ENCODE measurements at regions not wholly inside any gene's neighbourhood (a gene's known extent, or its start where the extent isn't known, plus 50 kb on each side); places are given as distances from the start of the nearest gene placed in this dataset.

- peaks cover 8% of the 10 kb centered on the region for H3K4me1 ChIP-seq (ENCODE audit: control insufficient read depth, insufficient read depth, low read length, poor library complexity, severe bottlenecking)
- WGBS, 2 experiments (ENCODE audit: insufficient coverage in 2 of 2): 71 to 82% methylated on average over 9 of the region's 11 CpGs
- no peaks in the 10 kb centered on the region for H3K36me3 ChIP-seq (ENCODE audit: control insufficient read depth, insufficient read depth, low read length)
- no peaks in the 10 kb centered on the region for H3K9me3 ChIP-seq (ENCODE audit: control insufficient read depth, low read length)
- no peak overlapping the region for H3K4me3 ChIP-seq (ENCODE audit: extremely low read depth, insufficient read depth, low read length, poor library complexity, severe bottlenecking)
- no peak overlapping the region for H3K27ac ChIP-seq (ENCODE audit: low read depth, low read length, severe bottlenecking)
Observed at GRCh38 chr2:129717560-129718130, 261.8 kb upstream of the RAB6C start.

- H3K36me3 ChIP-seq (ENCODE audit: control insufficient read depth, insufficient read depth, low read length): no peaks in the 10 kb centered on the region
- no peak overlapping the region for H3K27ac ChIP-seq (ENCODE audit: low read depth, low read length, severe bottlenecking)
- H3K9me3 ChIP-seq (ENCODE audit: control insufficient read depth, low read length): no peaks in the 10 kb centered on the region
- H3K4me3 ChIP-seq (ENCODE audit: extremely low read depth, insufficient read depth, low read length, poor library complexity, severe bottlenecking): no peak overlapping the region
- WGBS, 2 experiments (ENCODE audit: insufficient coverage in 2 of 2): no CpG with 5 or more reads among the region's 3 CpGs
- H3K4me1 ChIP-seq (ENCODE audit: control insufficient read depth, insufficient read depth, low read length, poor library complexity, severe bottlenecking): peaks cover 8% of the 10 kb centered on the region
Observed at GRCh38 chr2:129719335-129719734, 260.1 kb upstream of the RAB6C start.

DNA sequence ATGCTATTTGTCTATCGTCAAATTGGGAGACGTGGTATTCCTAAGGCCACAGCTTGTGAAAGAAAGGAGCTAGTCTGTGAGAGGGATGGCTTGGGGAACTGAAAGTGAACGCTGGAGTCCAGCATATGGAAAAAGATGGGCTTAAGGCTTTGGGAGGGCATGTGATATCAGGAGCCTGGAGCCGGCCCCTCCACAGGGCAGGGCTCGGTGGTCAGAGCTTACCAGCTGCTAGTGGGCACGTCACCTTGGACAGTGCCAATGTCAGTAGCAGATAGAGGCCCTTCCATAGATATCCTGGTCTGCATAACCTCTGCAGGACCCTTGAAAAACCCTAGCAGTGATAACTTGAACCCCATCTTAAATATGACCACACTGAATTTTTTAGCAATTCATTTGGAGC is 259.1 kb upstream of the RAB6C start:
- Histone ChIP-seq H3K27ac (ENCODE audit: low read depth, low read length, severe bottlenecking) (no peak overlapping the region), H3K36me3 (ENCODE audit: control insufficient read depth, insufficient read depth, low read length) (no peaks in the 10 kb centered on the region), H3K4me1 (ENCODE audit: control insufficient read depth, insufficient read depth, low read length, poor library complexity, severe bottlenecking) (peaks cover 8% of the 10 kb centered on the region), H3K4me3 (ENCODE audit: extremely low read depth, insufficient read depth, low read length, poor library complexity, severe bottlenecking) (no peak overlapping the region), H3K9me3 (ENCODE audit: control insufficient read depth, low read length) (no peaks in the 10 kb centered on the region)
- WGBS, 2 experiments (ENCODE audit: insufficient coverage in 2 of 2): 95 to 100% methylated on average over 3 to 6 of the region's 6 CpGs

GRCh38 chr2:129720761-129721160 is 258.7 kb upstream of the RAB6C start:
- no peaks in the 10 kb centered on the region for H3K9me3 ChIP-seq (ENCODE audit: control insufficient read depth, low read length)
- H3K27ac ChIP-seq (ENCODE audit: low read depth, low read length, severe bottlenecking): no peak overlapping the region
- H3K4me1 ChIP-seq (ENCODE audit: control insufficient read depth, insufficient read depth, low read length, poor library complexity, severe bottlenecking): peaks cover 8% of the 10 kb centered on the region
- no peaks in the 10 kb centered on the region for H3K36me3 ChIP-seq (ENCODE audit: control insufficient read depth, insufficient read depth, low read length)
- WGBS, 2 experiments (ENCODE audit: insufficient coverage in 2 of 2): 96 to 97% methylated on average over 4 of the region's 6 CpGs
- no peak overlapping the region for H3K4me3 ChIP-seq (ENCODE audit: extremely low read depth, insufficient read depth, low read length, poor library complexity, severe bottlenecking)

DNA sequence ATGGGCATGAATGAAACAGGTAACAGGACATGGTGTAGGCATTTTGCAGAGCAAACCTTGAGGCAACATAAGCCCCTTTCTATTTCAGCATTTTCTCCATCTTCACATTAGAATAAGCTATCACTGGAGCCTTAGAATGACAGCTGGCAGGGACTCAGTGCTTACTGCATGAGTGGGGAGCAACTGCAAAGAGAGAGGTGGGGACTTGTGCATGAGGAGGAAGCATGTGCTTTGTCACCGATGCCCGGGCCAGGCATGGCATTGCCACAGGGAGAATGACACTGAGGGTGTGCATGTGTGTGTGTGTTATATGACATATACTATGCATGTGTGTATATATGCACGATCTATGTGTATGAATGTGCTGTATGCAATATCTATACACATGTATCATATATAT is 258.2 kb upstream of the RAB6C start:
- H3K4me3 ChIP-seq (ENCODE audit: extremely low read depth, insufficient read depth, low read length, poor library complexity, severe bottlenecking): no peak overlapping the region
- no peaks in the 10 kb centered on the region for H3K36me3 ChIP-seq (ENCODE audit: control insufficient read depth, insufficient read depth, low read length)
- H3K4me1 ChIP-seq (ENCODE audit: control insufficient read depth, insufficient read depth, low read length, poor library complexity, severe bottlenecking): peaks cover 8% of the 10 kb centered on the region
- no peak overlapping the region for H3K27ac ChIP-seq (ENCODE audit: low read depth, low read length, severe bottlenecking)
- WGBS, 2 experiments (ENCODE audit: insufficient coverage in 2 of 2): 92 to 94% methylated on average over 2 of the region's 3 CpGs
- no peaks in the 10 kb centered on the region for H3K9me3 ChIP-seq (ENCODE audit: control insufficient read depth, low read length)

DNA sequence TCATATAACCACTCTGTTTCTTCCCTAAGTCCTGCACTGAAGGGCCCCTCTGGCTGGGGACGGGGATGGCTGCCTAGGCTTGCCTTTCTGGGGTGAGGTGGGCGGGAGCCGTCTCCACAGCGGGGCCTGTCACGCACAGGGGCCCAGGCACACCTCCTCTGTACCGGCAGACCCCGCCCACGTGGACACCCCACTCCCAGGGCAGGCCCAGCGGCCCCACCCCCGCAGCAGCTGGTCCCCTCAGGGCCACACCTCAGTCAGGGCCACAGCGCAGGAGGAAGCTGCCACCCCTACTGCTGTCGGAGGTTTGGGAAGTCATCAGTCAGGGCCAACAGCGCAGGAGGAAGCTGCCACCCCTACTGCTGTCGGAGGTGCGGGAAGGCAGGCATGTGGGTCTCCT is 257.6 kb upstream of the RAB6C start:
- H3K27ac ChIP-seq (ENCODE audit: low read depth, low read length, severe bottlenecking): no peak overlapping the region
- 86 to 89% methylated on average over 8 to 15 of the region's 15 CpGs for WGBS, 2 experiments (ENCODE audit: insufficient coverage in 2 of 2)
- H3K36me3 ChIP-seq (ENCODE audit: control insufficient read depth, insufficient read depth, low read length): no peaks in the 10 kb centered on the region
- no peak overlapping the region for H3K4me3 ChIP-seq (ENCODE audit: extremely low read depth, insufficient read depth, low read length, poor library complexity, severe bottlenecking)
- H3K4me1 ChIP-seq (ENCODE audit: control insufficient read depth, insufficient read depth, low read length, poor library complexity, severe bottlenecking): peaks cover 8% of the 10 kb centered on the region
- no peaks in the 10 kb centered on the region for H3K9me3 ChIP-seq (ENCODE audit: control insufficient read depth, low read length)

GRCh38 chr2:129722306-129723019 is 257.0 kb upstream of the RAB6C start:
- 69 to 77% methylated on average over 11 to 14 of the region's 20 CpGs for WGBS, 2 experiments (ENCODE audit: insufficient coverage in 2 of 2)
- Histone ChIP-seq H3K4me1 (ENCODE audit: control insufficient read depth, insufficient read depth, low read length, poor library complexity, severe bottlenecking) (peaks cover 8% of the 10 kb centered on the region), H3K9me3 (ENCODE audit: control insufficient read depth, low read length) (no peaks in the 10 kb centered on the region), H3K27ac (ENCODE audit: low read depth, low read length, severe bottlenecking) (no peak overlapping the region), H3K36me3 (ENCODE audit: control insufficient read depth, insufficient read depth, low read length) (no peaks in the 10 kb centered on the region), H3K4me3 (ENCODE audit: extremely low read depth, insufficient read depth, low read length, poor library complexity, severe bottlenecking) (no peak overlapping the region)

DNA sequence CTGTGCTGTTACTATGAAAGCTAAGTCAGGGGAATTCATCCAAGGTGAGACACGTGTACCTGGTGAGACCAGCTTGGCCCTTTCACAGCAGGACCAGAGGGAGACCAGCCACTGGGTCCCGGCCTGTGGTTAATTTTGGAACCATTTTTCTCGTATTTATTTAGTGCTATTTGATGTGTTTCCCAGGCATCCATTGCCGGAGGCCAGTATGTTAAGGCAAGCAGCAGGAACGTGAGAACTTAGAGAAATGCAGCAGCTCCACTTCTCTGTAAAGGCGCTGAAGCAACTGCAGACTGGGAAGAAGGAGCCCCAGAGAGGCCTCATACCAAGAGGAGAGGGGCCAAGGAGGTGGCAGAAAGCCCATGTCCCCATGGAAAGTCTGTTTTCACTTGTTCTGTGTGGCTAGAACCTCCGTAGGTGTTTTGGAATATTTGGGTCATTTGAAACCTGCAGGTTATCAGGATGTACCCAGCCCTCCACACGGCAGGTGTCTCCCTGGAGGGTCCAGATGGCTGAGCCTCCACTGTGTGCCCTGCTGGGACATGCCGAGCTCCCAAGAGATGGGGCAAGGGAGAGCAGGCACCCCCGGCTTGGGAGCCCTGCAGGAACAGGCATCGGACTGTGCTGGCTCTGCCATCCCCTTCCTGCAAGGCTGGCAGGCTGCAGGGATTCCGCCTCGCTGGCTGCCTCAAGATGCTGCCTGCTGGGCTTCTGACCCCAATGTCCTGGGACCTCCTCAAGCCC is 256.0 kb upstream of the RAB6C start:
- Histone ChIP-seq H3K36me3 (ENCODE audit: control insufficient read depth, insufficient read depth, low read length) (no peaks in the 10 kb centered on the region), H3K4me1 (ENCODE audit: control insufficient read depth, insufficient read depth, low read length, poor library complexity, severe bottlenecking) (peaks cover 8% of the 10 kb centered on the region), H3K27ac (ENCODE audit: low read depth, low read length, severe bottlenecking) (no peak overlapping the region), H3K4me3 (ENCODE audit: extremely low read depth, insufficient read depth, low read length, poor library complexity, severe bottlenecking) (no peak overlapping the region), H3K9me3 (ENCODE audit: control insufficient read depth, low read length) (no peaks in the 10 kb centered on the region)
- WGBS, 2 experiments (ENCODE audit: insufficient coverage in 2 of 2): 87 to 89% methylated on average over 12 to 13 of the region's 13 CpGs

DNA sequence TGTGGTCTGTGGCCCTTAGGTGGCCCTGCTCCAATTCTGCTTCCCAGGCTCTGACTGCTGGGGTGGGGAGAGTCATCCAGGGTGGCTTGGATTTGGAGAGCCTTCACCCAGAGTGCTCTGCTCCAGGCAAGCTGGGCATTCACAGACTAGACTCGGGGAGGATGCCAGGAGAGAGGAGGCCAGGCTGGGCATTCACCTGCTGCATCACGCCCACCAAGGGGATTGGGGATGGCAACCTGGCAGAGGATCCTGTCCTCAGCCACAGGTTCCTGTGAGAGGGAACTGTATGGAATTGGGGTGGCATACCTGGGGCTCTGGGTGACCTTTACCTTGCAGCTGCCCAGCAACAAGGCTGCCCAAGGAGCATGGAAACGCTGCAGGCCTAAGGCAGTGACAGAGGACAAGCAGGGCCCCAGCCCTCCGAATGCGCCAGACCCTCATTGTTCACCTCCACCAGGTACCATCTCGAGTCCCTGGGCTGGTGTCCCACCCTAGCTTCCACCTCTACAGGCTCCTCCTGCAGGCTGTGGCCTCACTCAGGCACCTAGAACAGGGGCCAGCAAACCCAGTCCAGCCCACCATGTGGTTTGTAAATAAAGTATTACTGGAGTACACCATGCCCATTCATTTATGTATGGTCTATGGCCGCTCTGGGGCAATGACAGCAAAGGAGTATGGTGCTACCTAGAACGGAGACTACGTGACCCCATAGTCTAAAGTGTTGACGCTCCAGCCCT is 255.3 kb upstream of the RAB6C start:
- whole genome bisulfite sequencing, 2 experiments (ENCODE audit: insufficient coverage in 2 of 2): 86 to 96% methylated on average over 8 to 9 of the region's 10 CpGs
- Histone ChIP-seq H3K4me1 (ENCODE audit: control insufficient read depth, insufficient read depth, low read length, poor library complexity, severe bottlenecking) (peaks cover 8% of the 10 kb centered on the region), H3K4me3 (ENCODE audit: extremely low read depth, insufficient read depth, low read length, poor library complexity, severe bottlenecking) (no peak overlapping the region), H3K27ac (ENCODE audit: low read depth, low read length, severe bottlenecking) (no peak overlapping the region), H3K36me3 (ENCODE audit: control insufficient read depth, insufficient read depth, low read length) (no peaks in the 10 kb centered on the region), H3K9me3 (ENCODE audit: control insufficient read depth, low read length) (no peaks in the 10 kb centered on the region)

- H3K36me3 ChIP-seq (ENCODE audit: control insufficient read depth, insufficient read depth, low read length): no peaks in the 10 kb centered on the region
- H3K27ac ChIP-seq (ENCODE audit: low read depth, low read length, severe bottlenecking): no peak overlapping the region
- no peak overlapping the region for H3K4me3 ChIP-seq (ENCODE audit: extremely low read depth, insufficient read depth, low read length, poor library complexity, severe bottlenecking)
- peaks cover 8% of the 10 kb centered on the region for H3K4me1 ChIP-seq (ENCODE audit: control insufficient read depth, insufficient read depth, low read length, poor library complexity, severe bottlenecking)
- H3K9me3 ChIP-seq (ENCODE audit: control insufficient read depth, low read length): no peaks in the 10 kb centered on the region
- 66 to 69% methylated on average over 4 to 5 of the region's 5 CpGs for WGBS, 2 experiments (ENCODE audit: insufficient coverage in 2 of 2)
Observed at GRCh38 chr2:129726216-129726615, 253.2 kb upstream of the RAB6C start.
